Effector memory CD8-positive, alpha-beta T cell (primary cell): ENCODE measurements at regions not wholly inside any gene's neighbourhood (a gene's known extent, or its start where the extent isn't known, plus 50 kb on each side); places are given as distances from the start of the nearest gene placed in this dataset.

ENCODE experiments used
- ATAC-seq: fragments of 150-1000 bp; cut with Tn5 transposase; replicated peaks from 2 replicates; pipeline ENCODE4 v1.10.0; 2021; ENCODE audit warnings: mild to moderate bottlenecking, moderate library complexity
- DNase-seq, 3 experiments: peaks; one replicate each; pipeline ENCODE4 v3.0.0; 2021
- H3K27ac Mint-ChIP-seq, 2 donors: one replicate each; pipeline ENCODE4 v1.8.0; 2022; ENCODE audit warnings: mild to moderate bottlenecking in 2 of 2, mixed read lengths in 2 of 2, moderate library complexity in 2 of 2
- H3K27me3 Mint-ChIP-seq, 2 donors: one replicate each; pipeline ENCODE4 v1.8.0; 2022; ENCODE audit warnings: mixed read lengths in 2 of 2
- H3K36me3 Mint-ChIP-seq: one replicate; pipeline ENCODE4 v1.8.0; 2022; ENCODE audit warnings: mild to moderate bottlenecking, moderate library complexity, mixed read lengths; ENCODE audit not compliant: insufficient read depth
- H3K4me1 Mint-ChIP-seq, 2 donors: one replicate each; pipeline ENCODE4 v1.8.0; 2022; ENCODE audit warnings: low read depth in 2 of 2, mixed read lengths in 2 of 2
- H3K4me3 Mint-ChIP-seq, 2 donors: one replicate each; pipeline ENCODE4 v1.8.0; 2022; ENCODE audit warnings: mild to moderate bottlenecking in 2 of 2, mixed read lengths in 2 of 2, moderate library complexity in 2 of 2
- H3K9me3 Mint-ChIP-seq, 2 donors: one replicate each; pipeline ENCODE4 v1.8.0; 2022; ENCODE audit warnings: mixed read lengths in 2 of 2

DNA sequence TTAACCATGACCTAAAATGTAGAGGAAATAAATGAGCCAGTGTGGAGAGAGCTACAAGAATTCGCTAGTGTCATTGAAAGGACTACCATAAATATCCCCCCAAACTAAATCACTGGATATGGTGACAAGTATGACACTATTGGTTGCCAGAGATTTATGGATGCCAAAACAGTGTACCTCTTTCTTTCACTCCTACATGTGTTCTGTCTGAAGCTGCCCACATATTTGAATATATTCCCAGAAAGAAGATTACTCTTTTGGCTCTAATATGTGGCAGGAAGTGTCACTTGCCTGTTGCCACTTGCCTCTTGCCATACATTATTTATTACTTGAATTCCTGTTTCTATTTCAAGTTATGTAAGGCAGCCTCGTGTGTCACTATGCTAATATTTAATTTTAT lies 1573.6 kb downstream of the TECRL start:
- Mint-ChIP-seq H3K27me3 (no peaks in the 10 kb centered on the region), H3K4me1 (no peaks in the 10 kb centered on the region), H3K4me3 (no peak overlapping the region), H3K27ac (no peak overlapping the region), H3K36me3 (no peaks in the 10 kb centered on the region), H3K9me3 (peaks cover 5 to 16% of the 10 kb centered on the region in 2 donors)
- no peak for DNase-seq
- no peak for ATAC-seq

DNA sequence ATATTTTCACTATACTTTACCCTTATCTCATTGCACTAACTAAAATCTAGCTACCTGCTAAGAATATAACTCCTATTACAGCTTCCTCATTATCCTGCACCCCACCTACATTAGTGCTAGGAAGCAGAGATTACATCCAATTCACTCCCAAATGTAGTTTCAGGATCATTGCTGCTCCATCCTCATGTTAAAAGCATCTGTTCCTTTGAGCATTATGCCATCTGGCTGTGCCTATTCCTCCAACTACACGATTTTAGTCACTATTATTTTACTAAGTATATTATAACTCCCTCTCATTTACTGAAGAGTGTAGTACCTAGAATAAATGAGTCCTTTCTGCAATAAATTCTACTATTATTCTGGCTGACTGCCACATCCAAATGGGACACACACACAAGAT lies 1586.9 kb downstream of the TECRL start:
- DNase-seq (no peak), ATAC-seq (no peak)
- no peaks in the 10 kb centered on the region for H3K36me3 Mint-ChIP-seq
- no peak overlapping the region for H3K4me3 Mint-ChIP-seq
- H3K27ac Mint-ChIP-seq = no peak overlapping the region
- peaks cover 7 to 26% of the 10 kb centered on the region in 2 donors for H3K9me3 Mint-ChIP-seq
- no peaks in the 10 kb centered on the region for H3K4me1 Mint-ChIP-seq
- no peaks in the 10 kb centered on the region for H3K27me3 Mint-ChIP-seq

DNA sequence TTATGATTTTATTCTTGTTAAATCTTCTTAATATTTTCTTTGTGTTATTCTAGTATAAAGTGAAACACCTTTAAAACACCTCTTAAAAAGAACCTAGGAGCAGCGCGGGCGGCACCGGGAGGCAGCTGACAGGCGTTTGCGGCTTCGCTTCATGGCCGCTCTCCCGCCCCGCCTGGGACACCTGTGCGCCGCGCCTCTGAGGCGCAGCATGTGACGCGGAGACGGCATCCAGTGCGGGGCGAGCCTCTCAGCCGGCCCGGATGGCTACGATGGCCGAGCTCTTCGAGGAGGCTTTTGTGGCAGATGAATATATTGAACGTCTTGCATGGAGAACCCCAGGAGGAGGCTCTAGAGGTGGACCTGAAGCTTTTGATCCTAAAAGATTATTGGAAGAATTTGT lies 1592.7 kb downstream of the TECRL start:
- no peaks in the 10 kb centered on the region for H3K27me3 Mint-ChIP-seq
- peaks cover 1 to 9% of the 10 kb centered on the region in 2 donors for H3K9me3 Mint-ChIP-seq
- DNase-seq (no peak), ATAC-seq (no peak)
- H3K4me1 Mint-ChIP-seq = no peaks in the 10 kb centered on the region
- no peak overlapping the region for H3K27ac Mint-ChIP-seq
- H3K4me3 Mint-ChIP-seq = no peak overlapping the region
- H3K36me3 Mint-ChIP-seq = no peaks in the 10 kb centered on the region

DNA sequence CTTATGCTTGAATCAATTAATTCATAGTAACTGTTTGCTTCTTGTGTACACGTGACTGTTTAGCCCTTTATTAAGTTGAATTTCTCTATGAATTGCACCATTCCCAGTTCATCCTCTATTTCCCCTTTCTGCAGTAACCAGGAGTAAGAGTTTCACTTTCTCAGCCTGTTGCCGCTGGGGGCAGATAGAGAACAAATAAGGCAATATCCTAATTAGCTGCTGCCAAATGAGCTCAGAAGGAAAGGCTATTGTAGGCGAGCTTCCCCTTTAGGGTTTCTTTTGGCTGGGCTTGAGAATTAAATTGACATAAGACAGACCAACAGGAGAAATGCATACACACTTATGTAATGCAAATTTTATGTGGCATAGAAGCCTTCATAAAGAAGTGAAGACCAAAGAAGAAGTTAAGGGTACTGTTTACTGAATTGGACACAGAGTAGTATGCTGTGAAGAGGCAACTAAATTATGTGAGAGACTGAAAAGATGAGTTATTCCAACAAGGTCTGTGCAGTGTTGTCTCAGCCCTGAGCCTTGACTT lies 1594.7 kb downstream of the TECRL start:
- no peak overlapping the region for H3K27ac Mint-ChIP-seq
- DNase-seq (no peak), ATAC-seq (no peak)
- H3K4me1 Mint-ChIP-seq = no peaks in the 10 kb centered on the region
- peaks cover 1 to 7% of the 10 kb centered on the region in 2 donors for H3K9me3 Mint-ChIP-seq
- no peaks in the 10 kb centered on the region for H3K36me3 Mint-ChIP-seq
- no peak overlapping the region for H3K4me3 Mint-ChIP-seq
- H3K27me3 Mint-ChIP-seq = no peaks in the 10 kb centered on the region

DNA sequence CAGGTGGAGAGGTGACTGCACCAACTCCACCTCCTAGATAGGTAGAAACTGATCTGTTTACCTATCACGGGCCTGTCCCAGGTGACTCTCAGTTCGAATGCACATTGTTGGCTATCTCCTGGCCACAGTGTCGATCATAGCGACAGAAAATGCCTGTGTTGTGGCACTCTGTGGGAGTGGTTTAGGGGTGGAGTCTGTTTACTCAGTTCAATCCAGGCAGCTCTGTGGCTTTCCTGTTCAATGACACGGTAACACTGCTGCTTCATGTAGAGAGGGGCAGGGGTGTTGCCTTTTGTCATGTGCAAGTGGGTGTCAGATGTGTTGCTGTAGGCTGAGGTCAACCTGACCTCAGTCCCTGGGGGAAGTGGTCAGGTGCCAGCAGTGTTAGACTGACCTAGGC lies 1602.4 kb downstream of the TECRL start:
- ATAC-seq (no peak), DNase-seq (no peak)
- Mint-ChIP-seq H3K4me1 (no peaks in the 10 kb centered on the region), H3K9me3 (peaks cover 0 to 4% of the 10 kb centered on the region in 2 donors), H3K4me3 (no peak overlapping the region), H3K27me3 (no peaks in the 10 kb centered on the region), H3K36me3 (no peaks in the 10 kb centered on the region), H3K27ac (no peak overlapping the region)

DNA sequence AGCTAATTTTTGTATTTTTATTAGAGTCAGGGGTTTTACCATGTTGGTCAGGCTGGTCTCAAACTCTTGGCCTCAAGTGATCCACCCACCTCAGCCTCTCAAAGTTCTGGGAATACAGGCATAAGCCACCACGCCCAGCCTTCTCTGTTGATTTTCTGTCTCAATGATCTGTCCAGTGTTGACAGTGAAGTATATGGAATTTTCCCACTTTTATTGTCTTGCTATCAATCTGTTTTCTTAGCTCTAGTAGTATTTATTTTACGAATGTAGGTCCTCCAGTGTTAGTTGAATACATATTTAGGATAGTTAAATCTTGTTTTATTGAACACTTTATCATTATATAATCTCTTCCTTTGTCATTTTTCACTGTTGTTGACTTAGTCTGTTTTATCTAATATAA lies 1603.9 kb downstream of the ADGRL3 start:
- Mint-ChIP-seq H3K4me3 (no peak overlapping the region), H3K9me3 (peaks cover 0 to 4% of the 10 kb centered on the region in 2 donors), H3K27ac (no peak overlapping the region), H3K4me1 (no peaks in the 10 kb centered on the region), H3K36me3 (no peaks in the 10 kb centered on the region), H3K27me3 (no peaks in the 10 kb centered on the region)
- no peak for ATAC-seq
- DNase-seq = no peak

DNA sequence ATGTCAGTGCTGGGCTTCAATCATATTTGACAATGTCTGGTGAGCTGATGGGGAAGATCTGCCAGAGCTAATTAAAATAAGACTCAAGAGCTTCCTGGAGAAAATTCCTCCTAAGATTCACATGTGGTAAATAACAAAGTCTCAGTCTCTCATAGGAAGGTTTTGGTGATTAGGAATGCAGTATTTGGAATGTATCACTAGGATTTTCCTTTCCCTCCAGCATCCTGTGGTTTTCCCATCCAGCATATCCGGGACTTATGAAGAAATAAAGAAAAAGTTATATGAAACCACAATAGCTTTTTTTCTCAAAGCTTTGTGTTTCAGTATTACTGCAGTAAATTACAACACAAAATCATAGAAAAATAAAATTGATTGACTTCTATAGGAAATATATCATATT lies 1597.1 kb downstream of the ADGRL3 start:
- Mint-ChIP-seq H3K36me3 (no peaks in the 10 kb centered on the region), H3K4me1 (no peaks in the 10 kb centered on the region), H3K27me3 (no peaks in the 10 kb centered on the region), H3K27ac (no peak overlapping the region), H3K4me3 (no peak overlapping the region), H3K9me3 (peaks cover 7% of the 10 kb centered on the region in 2 donors)
- no peak for ATAC-seq
- no peak for DNase-seq

DNA sequence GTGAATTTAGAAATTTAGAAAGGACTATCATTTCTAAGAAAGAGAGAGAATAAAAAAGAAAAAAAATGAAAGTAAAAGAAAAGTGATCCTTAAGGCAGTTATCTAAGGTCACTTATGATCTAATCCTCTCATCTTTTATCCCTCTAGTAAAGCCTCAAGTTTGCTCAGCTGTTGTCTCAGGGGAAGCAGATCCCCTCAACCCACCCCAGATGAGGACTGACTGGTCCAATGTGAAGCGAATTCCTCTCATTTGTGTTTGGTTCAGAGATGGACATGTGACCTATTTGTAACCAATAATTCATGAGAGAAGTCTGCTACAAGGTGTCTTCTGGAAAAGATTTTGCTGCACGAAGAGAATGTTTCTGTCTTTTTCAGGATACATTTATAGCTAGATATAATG lies 1591.3 kb downstream of the ADGRL3 start:
- ATAC-seq (no peak), DNase-seq (no peak)
- Mint-ChIP-seq H3K36me3 (no peaks in the 10 kb centered on the region), H3K4me3 (no peak overlapping the region), H3K27ac (no peak overlapping the region), H3K27me3 (no peaks in the 10 kb centered on the region), H3K4me1 (no peaks in the 10 kb centered on the region), H3K9me3 (peaks cover 1 to 22% of the 10 kb centered on the region in 2 donors)

DNA sequence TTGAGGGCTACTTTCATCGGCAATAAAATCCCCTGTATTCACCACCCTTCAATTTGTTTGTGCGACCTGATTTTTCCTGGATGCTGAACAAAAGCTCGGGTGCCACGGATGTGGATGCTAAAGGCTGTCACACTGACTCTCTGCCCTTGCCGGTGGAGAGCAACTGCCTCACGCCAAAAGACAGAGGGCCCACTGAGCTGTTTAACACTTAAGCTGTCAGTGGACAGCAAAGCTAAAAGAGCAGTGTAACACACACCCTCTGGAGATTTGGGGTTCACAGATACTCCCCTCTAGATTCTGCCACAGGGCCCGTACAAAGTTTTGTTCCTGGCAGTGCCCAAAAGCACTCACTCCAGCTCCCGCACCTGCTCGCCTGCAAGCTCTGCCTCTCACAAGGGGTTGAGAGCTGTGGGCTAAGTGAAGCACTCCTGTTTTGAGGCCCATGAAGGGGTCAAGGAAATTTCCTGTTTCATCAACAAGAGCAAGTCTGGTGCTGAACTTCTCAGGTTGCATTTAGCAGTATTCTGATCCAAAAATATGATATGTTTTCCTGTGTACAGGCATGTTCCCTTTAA lies 1571.9 kb downstream of the ADGRL3 start:
- peaks cover 9 to 22% of the 10 kb centered on the region in 2 donors for H3K9me3 Mint-ChIP-seq
- H3K27ac Mint-ChIP-seq = no peak overlapping the region
- H3K4me3 Mint-ChIP-seq = no peak overlapping the region
- no peak for DNase-seq
- H3K4me1 Mint-ChIP-seq = no peaks in the 10 kb centered on the region
- no peaks in the 10 kb centered on the region for H3K36me3 Mint-ChIP-seq
- no peak for ATAC-seq
- no peaks in the 10 kb centered on the region for H3K27me3 Mint-ChIP-seq

DNA sequence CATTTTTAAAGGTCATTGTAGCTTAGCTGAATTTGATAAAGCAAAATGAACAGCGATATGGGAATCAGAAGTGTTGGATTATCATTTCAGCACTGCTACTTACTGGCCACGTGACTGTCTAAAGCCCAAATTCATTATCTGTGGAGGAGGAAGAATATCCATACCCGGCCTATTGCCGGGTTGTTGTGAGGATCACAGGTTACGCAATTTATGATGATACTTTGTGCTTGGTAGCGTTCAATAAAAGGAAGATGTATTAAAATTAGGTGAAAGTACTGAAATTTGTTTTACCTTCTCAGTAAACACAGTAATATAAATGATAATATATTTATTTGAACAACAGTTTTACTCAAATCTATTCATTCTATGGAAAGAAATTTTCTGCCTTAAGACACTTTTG lies 1540.2 kb downstream of the ADGRL3 start:
- DNase-seq (no peak), ATAC-seq (no peak)
- H3K27ac Mint-ChIP-seq = no peak overlapping the region
- peaks cover 8 to 9% of the 10 kb centered on the region in 2 donors for H3K9me3 Mint-ChIP-seq
- H3K4me3 Mint-ChIP-seq = no peak overlapping the region
- no peaks in the 10 kb centered on the region for H3K4me1 Mint-ChIP-seq
- H3K27me3 Mint-ChIP-seq = no peaks in the 10 kb centered on the region
- H3K36me3 Mint-ChIP-seq = no peaks in the 10 kb centered on the region

DNA sequence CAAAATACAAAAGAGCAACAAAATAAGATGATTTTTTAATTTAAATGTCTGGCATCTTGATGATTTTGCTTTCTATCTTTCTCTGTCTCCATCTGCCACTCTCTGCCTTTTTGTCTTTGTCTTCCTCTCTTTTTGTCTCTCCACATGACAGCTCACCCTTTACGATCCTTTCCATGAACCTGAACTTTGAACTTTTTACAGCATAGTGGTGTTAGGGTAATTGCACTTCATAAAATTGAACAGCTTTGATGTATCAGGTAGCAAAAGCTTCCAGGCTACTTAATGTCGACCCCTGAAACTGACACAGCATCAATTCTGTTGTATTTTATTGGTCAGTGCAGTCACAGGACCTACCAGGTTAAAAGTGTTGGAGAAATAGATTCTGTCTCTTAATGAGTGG lies 1517.0 kb downstream of the ADGRL3 start:
- Mint-ChIP-seq H3K9me3 (peaks cover 0 to 10% of the 10 kb centered on the region in 2 donors), H3K27me3 (no peaks in the 10 kb centered on the region), H3K36me3 (no peaks in the 10 kb centered on the region)

DNA sequence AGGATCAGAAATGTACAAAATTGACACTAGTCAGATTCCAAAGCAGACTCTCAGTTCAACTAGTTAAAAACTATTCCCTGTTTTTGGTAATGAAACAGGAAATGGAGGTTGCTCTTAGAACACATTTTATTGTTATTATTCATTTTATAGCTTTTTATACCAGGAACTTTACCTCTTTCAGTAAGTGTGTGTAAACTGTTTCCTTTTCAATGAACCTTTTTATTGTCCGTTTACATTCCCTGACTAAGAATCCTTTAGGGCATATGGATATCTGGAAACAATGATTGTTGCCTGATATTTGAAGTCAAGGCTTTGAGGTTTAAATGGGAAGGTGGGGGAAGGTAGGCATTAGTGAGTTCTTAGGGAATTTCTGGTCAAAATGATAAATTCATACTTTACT lies 1511.4 kb downstream of the ADGRL3 start:
- Mint-ChIP-seq H3K4me1 (no peaks in the 10 kb centered on the region), H3K36me3 (no peaks in the 10 kb centered on the region), H3K27ac (no peak overlapping the region), H3K27me3 (no peaks in the 10 kb centered on the region), H3K4me3 (no peak overlapping the region), H3K9me3 (peaks cover 10% of the 10 kb centered on the region in 2 donors)
- DNase-seq (no peak), ATAC-seq (no peak)

More for the DNA sequence above, 1517.0 kb downstream of the ADGRL3 start:
- ATAC-seq (no peak), DNase-seq (no peak)
- H3K27ac Mint-ChIP-seq = no peak overlapping the region
- H3K4me1 Mint-ChIP-seq = no peaks in the 10 kb centered on the region
- H3K4me3 Mint-ChIP-seq = no peak overlapping the region

DNA sequence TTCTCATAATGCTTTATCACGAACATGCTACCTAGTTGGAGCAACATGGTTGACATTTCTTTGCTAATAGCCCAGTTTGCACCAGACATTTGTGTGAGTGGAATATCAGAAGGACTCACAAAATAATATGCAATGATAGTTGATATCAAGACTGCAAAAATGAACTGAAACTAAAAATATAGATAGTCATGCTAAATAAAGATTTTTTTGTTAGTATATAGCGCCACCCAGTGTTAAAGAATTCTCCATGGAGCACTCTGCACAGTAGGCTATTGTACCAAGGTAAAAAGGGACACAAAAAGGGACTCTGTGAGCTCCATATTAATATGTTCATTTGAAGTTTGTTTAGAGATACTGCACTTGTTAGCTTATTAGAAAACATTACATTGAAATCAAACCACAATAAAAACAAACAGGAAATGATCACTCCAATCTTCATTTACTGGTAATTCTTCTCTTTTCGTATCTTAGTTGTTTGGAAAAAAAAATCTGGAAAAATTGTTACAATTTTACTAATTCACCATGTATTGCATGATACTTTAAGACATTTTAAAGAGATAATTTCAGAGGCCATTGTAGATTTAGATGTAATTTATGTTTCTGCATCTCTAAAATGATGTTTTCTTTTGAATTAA lies 1509.6 kb downstream of the ADGRL3 start:
- ATAC-seq (no peak), DNase-seq (no peak)
- Mint-ChIP-seq H3K27ac (no peak overlapping the region), H3K36me3 (no peaks in the 10 kb centered on the region), H3K4me1 (no peaks in the 10 kb centered on the region), H3K4me3 (no peak overlapping the region), H3K27me3 (no peaks in the 10 kb centered on the region), H3K9me3 (peaks cover 6 to 10% of the 10 kb centered on the region in 2 donors)

DNA sequence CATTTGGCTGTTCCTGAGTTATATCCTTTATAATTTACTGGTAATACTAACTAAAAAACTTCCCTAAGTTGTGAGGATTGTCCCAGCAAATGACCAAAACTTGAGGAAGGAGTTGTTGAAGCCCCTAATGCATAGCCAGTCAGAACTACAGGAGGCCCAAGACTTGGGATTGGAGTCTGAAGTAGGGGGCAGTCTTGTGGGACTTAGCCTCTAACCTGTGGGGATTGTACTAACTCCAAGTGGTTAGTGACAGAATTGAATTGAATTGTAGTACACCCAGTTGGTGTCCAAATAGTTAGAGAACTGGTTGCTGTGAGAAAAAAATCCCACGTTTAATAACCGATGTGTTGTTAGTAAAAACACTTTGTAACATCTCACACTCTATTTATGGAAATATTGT lies 1506.3 kb downstream of the ADGRL3 start:
- Mint-ChIP-seq H3K9me3 (peaks cover 7 to 16% of the 10 kb centered on the region in 2 donors), H3K27me3 (no peaks in the 10 kb centered on the region), H3K27ac (no peak overlapping the region), H3K36me3 (no peaks in the 10 kb centered on the region), H3K4me3 (no peak overlapping the region), H3K4me1 (no peaks in the 10 kb centered on the region)
- no peak for ATAC-seq
- no peak for DNase-seq
